ENCODE measurements at regions not wholly inside any gene's neighbourhood (a gene's known extent, or its start where the extent isn't known, plus 50 kb on each side); places are given as distances from the start of the nearest gene placed in this dataset.

DNA sequence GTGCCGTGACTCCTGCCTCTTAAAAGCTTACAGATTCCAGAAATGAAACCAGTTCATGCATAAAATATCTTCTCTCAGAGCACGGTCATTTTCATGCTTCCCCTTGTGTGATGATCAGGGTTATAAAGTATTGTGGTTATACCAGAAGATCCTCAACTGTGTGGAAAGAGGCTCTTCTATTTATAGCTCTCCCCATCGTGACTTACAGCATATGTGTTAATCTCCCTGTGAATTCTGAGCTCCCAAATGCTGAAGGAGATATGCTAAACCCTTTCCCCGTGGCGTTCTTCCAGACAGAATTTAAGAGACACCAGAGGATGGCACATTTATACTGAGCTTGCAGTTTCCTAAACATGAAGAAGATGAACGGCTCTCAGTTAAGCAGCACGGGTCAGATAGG, 158.8 kb downstream of the CDH26 start:
- Histone ChIP-seq H3K4me2 (no peak overlapping the region), H3K4me1 (ENCODE audit: control insufficient read depth in 1 of 2, insufficient read depth in 2 of 2, low read depth in 1 of 2, low read length in 1 of 2) (no peaks in the 10 kb centered on the region), H3K9me2 (no peaks in the 10 kb centered on the region), H3K9me3 (no peaks in the 10 kb centered on the region), H2AFZ (ENCODE audit: low read depth) (no peak overlapping the region), H3K27ac (ENCODE audit: low read depth in 2 of 2, low read length in 1 of 2) (no peak overlapping the region), H3K27me3 (ENCODE audit: insufficient read depth) (no peaks in the 10 kb centered on the region), H3K4me3 (ENCODE audit: low read depth in 2 of 2, low read length in 1 of 2) (no peak overlapping the region), H3K36me3 (replicated peaks in 1 of 2; ENCODE audit: control insufficient read depth in 1 of 2, insufficient read depth in 2 of 2, low read length in 1 of 2) (no peaks in the 10 kb centered on the region), H3K9ac (no peak overlapping the region), H3F3A (replicated peaks; ENCODE audit: insufficient read depth) (no peaks in the 10 kb centered on the region), H4K20me1 (ENCODE audit: insufficient read depth) (no peaks in the 10 kb centered on the region), H3K79me2 (ENCODE audit: insufficient read depth) (no peaks in the 10 kb centered on the region)
- no peak for TF ChIP-seq TCF12 (IDR thresholded peaks at IDR 0.05)
- no peak for TF ChIP-seq EZH2phosphoT487 (IDR thresholded peaks at IDR 0.05; ENCODE audit: borderline replicate concordance, low read depth)
- TF ChIP-seq CHD2 (IDR thresholded peaks at IDR 0.05; ENCODE audit: low read length, partially characterized antibody), result no peak
- no peak for TF ChIP-seq RFX5 (IDR thresholded peaks at IDR 0.05; ENCODE audit: low read length)
- TF ChIP-seq FOXM1 (IDR thresholded peaks at IDR 0.05; ENCODE audit: low read depth), result no peak
- TF ChIP-seq RAD21 (IDR thresholded peaks at IDR 0.05; ENCODE audit: low read length), result no peak
- TF ChIP-seq, protein P1, sequence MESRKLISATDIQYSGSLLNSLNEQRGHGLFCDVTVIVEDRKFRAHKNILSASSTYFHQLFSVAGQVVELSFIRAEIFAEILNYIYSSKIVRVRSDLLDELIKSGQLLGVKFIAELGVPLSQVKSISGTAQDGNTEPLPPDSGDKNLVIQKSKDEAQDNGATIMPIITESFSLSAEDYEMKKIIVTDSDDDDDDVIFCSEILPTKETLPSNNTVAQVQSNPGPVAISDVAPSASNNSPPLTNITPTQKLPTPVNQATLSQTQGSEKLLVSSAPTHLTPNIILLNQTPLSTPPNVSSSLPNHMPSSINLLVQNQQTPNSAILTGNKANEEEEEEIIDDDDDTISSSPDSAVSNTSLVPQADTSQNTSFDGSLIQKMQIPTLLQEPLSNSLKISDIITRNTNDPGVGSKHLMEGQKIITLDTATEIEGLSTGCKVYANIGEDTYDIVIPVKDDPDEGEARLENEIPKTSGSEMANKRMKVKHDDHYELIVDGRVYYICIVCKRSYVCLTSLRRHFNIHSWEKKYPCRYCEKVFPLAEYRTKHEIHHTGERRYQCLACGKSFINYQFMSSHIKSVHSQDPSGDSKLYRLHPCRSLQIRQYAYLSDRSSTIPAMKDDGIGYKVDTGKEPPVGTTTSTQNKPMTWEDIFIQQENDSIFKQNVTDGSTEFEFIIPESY (IDR thresholded peaks at IDR 0.05; ENCODE audit: borderline replicate concordance, low read depth), result no peak
- no peak for TF ChIP-seq TAF1 (IDR thresholded peaks at IDR 0.05; ENCODE audit: borderline replicate concordance, low read depth, low read length)
- no peak for TF ChIP-seq RXRA (IDR thresholded peaks at IDR 0.05; ENCODE audit: borderline replicate concordance, low read depth)
- no peak for TF ChIP-seq RCOR1 (IDR thresholded peaks at IDR 0.05; ENCODE audit: low read length)
- no peak for TF ChIP-seq ELF1 (IDR thresholded peaks at IDR 0.05)
- TF ChIP-seq, protein P2, sequence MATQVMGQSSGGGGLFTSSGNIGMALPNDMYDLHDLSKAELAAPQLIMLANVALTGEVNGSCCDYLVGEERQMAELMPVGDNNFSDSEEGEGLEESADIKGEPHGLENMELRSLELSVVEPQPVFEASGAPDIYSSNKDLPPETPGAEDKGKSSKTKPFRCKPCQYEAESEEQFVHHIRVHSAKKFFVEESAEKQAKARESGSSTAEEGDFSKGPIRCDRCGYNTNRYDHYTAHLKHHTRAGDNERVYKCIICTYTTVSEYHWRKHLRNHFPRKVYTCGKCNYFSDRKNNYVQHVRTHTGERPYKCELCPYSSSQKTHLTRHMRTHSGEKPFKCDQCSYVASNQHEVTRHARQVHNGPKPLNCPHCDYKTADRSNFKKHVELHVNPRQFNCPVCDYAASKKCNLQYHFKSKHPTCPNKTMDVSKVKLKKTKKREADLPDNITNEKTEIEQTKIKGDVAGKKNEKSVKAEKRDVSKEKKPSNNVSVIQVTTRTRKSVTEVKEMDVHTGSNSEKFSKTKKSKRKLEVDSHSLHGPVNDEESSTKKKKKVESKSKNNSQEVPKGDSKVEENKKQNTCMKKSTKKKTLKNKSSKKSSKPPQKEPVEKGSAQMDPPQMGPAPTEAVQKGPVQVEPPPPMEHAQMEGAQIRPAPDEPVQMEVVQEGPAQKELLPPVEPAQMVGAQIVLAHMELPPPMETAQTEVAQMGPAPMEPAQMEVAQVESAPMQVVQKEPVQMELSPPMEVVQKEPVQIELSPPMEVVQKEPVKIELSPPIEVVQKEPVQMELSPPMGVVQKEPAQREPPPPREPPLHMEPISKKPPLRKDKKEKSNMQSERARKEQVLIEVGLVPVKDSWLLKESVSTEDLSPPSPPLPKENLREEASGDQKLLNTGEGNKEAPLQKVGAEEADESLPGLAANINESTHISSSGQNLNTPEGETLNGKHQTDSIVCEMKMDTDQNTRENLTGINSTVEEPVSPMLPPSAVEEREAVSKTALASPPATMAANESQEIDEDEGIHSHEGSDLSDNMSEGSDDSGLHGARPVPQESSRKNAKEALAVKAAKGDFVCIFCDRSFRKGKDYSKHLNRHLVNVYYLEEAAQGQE (IDR thresholded peaks at IDR 0.05; ENCODE audit: low read depth, low read length), result no peak
- ChIA-PET CTCF (no interaction called here), POLR2A (no interaction called here)
- DNase-seq, result no peak
- WGBS (ENCODE audit: low lambda C conversion rate), result 25% methylated on average over 7 of the region's 7 CpGs

DNA sequence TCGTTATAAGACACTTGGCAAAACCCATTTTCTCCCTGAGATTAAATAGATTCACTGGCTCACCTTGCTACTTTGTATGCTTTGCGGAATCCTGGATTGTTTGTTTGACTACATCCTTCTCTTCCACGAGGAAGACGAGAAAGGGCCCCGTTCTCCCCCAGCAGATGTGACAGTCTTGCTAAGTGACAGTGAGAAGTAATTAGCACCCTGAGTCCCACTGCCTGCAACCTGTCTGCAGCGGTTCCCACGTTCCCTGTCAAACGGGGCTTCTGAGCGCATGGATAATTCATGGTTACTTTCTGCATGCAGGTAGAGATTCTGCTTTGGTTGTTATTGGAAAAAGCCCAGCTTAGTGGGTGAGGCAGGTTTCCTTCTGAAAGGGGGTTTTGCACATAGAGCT, 163.7 kb downstream of the CDH26 start:
- no peaks in the 10 kb centered on the region for H3K9me2 ChIP-seq
- TF ChIP-seq YY1 (IDR thresholded peaks at IDR 0.05; ENCODE audit: low read depth) (no peak), NFIC (IDR thresholded peaks at IDR 0.05; ENCODE audit: borderline replicate concordance) (no peak), RCOR1 (IDR thresholded peaks at IDR 0.05; ENCODE audit: low read length) (no peak), MXI1 (IDR thresholded peaks at IDR 0.05; ENCODE audit: low read depth, low read length) (no peak), TEAD4 (IDR thresholded peaks at IDR 0.05; ENCODE audit: borderline replicate concordance, insufficient read depth) (no peak), NRF1 (IDR thresholded peaks at IDR 0.05; ENCODE audit: low read depth, low read length) (no peak), SMC3 (IDR thresholded peaks at IDR 0.05; ENCODE audit: low read depth, low read length) (no peak), GABPA (IDR thresholded peaks at IDR 0.05; ENCODE audit: low read depth) (no peak), FOXM1 (IDR thresholded peaks at IDR 0.05; ENCODE audit: low read depth) (no peak), MEF2A (IDR thresholded peaks at IDR 0.05; ENCODE audit: borderline replicate concordance, low read depth) (no peak), TAF1 (IDR thresholded peaks at IDR 0.05; ENCODE audit: borderline replicate concordance, low read depth, low read length) (no peak)
- TF ChIP-seq, protein P3, sequence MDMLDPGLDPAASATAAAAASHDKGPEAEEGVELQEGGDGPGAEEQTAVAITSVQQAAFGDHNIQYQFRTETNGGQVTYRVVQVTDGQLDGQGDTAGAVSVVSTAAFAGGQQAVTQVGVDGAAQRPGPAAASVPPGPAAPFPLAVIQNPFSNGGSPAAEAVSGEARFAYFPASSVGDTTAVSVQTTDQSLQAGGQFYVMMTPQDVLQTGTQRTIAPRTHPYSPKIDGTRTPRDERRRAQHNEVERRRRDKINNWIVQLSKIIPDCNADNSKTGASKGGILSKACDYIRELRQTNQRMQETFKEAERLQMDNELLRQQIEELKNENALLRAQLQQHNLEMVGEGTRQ (IDR thresholded peaks at IDR 0.05; ENCODE audit: borderline replicate concordance, low read depth, low read length), result no peak
- TF ChIP-seq, protein P4, sequence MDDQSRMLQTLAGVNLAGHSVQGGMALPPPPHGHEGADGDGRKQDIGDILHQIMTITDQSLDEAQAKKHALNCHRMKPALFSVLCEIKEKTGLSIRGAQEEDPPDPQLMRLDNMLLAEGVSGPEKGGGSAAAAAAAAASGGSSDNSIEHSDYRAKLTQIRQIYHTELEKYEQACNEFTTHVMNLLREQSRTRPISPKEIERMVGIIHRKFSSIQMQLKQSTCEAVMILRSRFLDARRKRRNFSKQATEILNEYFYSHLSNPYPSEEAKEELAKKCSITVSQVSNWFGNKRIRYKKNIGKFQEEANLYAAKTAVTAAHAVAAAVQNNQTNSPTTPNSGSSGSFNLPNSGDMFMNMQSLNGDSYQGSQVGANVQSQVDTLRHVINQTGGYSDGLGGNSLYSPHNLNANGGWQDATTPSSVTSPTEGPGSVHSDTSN (IDR thresholded peaks at IDR 0.05), result no peak
- TF ChIP-seq, protein P5, sequence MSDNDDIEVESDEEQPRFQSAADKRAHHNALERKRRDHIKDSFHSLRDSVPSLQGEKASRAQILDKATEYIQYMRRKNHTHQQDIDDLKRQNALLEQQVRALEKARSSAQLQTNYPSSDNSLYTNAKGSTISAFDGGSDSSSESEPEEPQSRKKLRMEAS (IDR thresholded peaks at IDR 0.05; ENCODE audit: low read depth), result no peak

More for the DNA sequence above, 163.7 kb downstream of the CDH26 start:
- no peak overlapping the region for H3K4me3 ChIP-seq (ENCODE audit: low read depth in 2 of 2, low read length in 1 of 2)
- H4K20me1 ChIP-seq (ENCODE audit: insufficient read depth), result no peaks in the 10 kb centered on the region
- no peaks in the 10 kb centered on the region for H3K9me3 ChIP-seq
- POLR2A ChIA-PET, result no interaction called here
- CTCF ChIA-PET, result no interaction called here
- no peaks in the 10 kb centered on the region for H3K27me3 ChIP-seq (ENCODE audit: insufficient read depth)
- no peak overlapping the region for H2AFZ ChIP-seq (ENCODE audit: low read depth)
- no peaks in the 10 kb centered on the region for H3K79me2 ChIP-seq (ENCODE audit: insufficient read depth)
- no peak overlapping the region for H3K27ac ChIP-seq (ENCODE audit: low read depth in 2 of 2, low read length in 1 of 2)
- H3K9ac ChIP-seq, result no peak overlapping the region
- no peak for DNase-seq
- no peaks in the 10 kb centered on the region for H3K36me3 ChIP-seq (replicated peaks in 1 of 2; ENCODE audit: control insufficient read depth in 1 of 2, insufficient read depth in 2 of 2, low read length in 1 of 2)
- WGBS (ENCODE audit: low lambda C conversion rate), result 45% methylated on average over 9 of the region's 9 CpGs
- no peaks in the 10 kb centered on the region for H3K4me1 ChIP-seq (ENCODE audit: control insufficient read depth in 1 of 2, insufficient read depth in 2 of 2, low read depth in 1 of 2, low read length in 1 of 2)
- no peaks in the 10 kb centered on the region for H3F3A ChIP-seq (replicated peaks; ENCODE audit: insufficient read depth)
- H3K4me2 ChIP-seq, result no peak overlapping the region

Data from SK-N-SH (cell line).